ENCODE measurements at regions not wholly inside any gene's neighbourhood (a gene's known extent, or its start where the extent isn't known, plus 50 kb on each side); places are given as distances from the start of the nearest gene placed in this dataset.

DNA sequence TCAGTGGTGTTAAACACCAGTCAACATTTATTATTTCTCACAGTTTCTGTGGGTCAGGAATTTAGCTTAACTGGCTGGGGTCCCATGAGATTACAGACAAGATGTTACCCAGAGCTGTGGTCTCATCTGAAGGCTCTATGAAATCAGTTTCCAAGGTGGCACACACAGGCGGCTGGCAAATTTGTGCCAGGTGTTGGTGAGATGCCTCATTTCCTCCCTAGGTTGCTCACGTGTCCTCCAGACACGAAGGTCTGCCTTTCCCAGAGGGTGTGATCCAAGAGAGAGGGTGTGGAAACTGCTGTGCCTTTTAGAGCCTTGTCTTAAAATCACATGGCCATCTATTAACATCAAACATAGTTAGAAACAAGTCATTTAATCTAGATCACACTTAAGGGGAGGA lies 209.0 kb downstream of the JCAD start:
- no peak for DNase-seq

DNA sequence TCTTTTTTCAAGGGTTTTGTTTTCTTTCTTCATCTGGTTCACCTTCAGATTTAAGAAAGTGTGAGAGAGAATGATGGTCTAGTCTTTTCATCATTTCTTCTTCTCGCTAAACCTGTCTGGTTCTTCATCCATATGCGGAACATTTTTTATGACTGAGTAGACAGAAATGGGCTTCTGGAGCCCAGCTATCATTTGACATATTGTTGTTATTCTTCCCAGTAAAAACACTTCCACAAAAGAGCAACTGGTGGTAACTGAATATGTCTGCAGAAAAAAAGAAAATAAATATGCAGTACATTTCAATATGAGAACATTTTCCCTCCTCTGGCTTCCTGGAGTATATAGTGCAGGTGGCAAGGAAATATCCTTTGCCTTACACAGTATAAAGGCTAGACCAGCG lies 209.5 kb downstream of the JCAD start:
- DNase-seq, result no peak

DNA sequence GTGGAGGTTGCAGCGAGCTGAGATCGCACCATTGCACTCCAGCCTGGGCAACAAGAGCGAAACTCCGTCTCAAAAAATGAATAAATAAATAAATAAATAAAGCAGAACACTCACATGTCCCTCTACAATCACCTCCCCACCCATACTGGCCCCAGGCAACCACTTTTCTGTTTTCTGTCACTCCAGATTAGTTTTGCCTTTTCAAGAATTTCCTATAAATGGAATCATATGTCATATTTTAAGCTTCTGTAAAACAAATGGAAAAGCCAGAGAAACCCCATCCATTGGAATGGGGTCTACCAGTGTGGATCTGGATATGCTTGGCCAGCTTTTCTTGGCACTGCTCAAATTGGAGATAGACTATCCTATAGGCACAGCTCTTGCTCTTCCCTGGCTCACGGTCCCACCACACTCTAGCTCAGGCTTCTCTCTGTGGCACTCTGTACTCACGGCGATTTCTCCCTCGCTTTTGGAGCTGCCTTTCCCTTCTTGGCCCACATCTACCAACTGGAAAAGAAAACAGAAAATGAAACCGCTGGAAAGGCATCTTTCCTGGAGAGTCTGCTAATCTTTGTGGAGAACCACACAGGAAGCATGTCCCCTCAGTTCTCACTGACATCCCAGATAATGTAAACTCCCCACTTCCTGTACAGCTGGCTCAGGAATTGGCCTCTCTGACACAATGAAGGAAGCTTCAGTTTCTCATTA lies 210.1 kb downstream of the JCAD start:
- DNase-seq, result no peak

DNA sequence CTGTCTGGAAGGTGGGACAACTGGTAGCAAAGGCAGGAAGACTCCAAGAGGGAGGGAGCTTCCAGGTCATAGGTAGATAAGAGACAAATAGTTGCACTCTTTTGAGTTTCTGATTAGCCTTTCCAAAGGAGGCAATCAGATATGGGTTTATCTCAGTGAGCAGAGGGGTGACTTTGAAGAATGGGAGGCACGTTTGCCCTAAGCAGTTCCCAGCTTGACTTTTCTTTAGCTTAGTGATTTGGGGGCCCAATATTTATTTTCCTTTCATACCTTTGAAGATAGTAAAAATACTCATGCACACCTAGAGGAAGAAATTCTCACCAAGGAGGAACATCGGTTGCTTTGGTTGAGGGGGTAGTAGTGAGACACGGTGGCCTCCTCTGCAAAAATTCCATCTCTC lies 212.1 kb upstream of the SVIL start:
- DNase-seq, result no peak

DNA sequence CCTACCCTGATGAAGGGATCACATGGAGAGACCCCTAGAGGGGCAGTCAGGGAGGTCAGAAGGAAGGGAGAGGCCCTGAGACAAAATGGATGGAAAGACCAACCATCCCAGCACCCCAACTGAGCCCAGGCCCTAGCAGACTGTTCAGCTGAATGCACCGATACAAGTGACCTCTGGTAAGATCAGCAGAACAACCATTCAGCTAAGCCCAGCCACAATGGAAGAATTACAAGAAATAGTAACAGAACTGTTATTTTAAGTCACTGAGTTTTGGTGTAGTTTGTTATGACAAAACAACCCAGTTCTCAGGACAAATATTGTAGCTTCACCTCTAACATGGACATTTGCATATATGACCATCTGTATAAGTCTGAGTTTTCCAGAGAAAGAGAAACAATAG lies 210.4 kb upstream of the SVIL start:
- no peak for DNase-seq

DNA sequence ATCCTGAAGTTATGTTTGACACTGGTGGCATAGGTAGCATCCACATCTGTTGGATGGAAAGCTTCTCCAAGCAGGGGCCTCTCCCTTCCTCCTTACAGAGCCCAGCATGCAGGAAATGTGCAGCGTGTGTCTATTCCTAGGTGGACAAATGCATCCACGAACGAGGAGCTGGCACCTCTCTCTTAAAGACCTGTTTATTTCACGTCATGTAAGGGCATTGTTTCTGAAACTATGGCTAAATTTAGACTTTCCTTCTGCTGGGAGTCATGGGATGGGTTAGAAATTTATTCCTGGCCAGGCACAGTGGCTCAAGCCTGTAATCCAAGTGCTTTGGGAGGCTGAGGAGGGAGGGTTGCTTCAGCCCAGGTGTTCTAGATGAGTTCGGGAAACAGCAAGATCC lies 208.4 kb upstream of the SVIL start:
- DNase-seq, result no peak

DNA sequence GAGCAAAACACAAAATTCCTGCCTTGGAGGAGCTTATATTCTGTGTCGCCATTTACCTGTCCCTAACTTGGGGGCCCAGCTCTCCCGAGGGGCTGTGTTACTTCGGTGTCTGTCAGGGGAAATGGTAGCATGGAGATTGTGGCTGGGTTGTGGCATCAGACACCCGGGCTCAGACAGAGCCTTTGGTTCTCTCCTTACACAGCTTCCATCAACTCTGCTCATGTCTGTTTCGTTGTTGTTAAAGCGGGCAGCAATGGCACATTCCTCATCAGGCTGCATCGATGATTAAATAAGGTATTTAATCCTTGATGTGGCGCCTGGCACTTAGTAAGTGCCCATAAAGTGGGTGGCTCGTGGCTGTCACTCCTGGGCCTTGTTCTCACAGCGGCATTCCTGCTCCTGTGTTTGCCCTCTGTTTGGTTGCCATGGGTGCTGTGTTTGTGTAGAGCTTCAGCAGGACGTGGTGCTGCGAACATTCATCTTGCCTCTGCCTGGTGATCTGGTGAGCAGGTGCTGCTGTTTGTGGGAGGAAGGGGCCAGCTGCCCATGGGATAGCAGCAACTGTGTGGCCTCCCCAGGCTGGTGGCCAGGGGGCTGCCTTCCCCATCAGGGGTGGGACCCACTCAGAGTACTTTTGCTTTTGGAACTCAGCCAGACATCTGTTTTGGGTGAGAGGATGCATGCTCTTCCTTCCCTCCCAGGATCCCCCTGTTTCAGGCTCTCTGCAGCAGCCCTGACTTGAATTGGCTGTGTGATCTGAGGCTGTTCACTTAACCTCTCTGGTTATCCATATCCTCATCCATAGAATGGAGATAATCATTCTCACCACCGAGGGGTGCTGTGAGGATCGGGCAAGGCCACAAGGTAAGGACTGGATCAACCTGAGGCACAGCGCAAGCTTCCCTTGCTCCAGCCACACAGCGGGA lies 207.2 kb upstream of the SVIL start:
- no peak for DNase-seq

DNA sequence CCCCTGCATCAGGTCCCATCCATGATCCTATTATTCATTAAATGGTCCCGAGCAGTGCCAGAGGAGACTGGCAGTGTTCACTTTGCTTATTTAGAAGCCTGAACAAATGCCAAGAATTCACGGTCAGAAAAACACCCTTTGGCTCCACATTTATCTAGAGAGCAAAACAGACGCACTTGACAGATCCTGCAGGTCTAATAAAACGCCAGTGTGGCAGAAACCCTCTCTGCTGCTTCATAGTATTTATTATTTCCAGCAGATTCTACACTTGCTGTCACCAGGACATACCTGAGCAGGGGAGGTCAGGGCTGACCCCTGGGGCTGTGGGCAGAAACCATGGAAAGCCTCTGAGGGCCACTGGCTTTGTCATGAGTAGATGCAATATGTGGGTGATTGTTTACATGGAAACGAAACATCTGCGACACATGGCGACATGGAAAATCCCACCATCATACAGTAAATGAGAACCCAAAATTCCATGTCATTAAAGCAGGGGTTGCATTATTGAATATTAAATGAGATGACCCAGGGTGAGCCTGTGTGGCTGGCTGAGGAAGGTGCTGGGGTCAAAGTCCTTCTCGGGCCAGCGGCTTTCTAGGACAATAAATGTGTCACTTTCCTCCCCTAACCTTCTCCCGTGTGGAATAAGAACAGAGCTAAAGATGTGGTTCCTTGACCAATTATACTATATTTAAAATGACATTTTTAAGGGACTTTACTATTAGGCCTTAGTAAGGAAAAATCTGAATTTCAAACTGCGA lies 205.9 kb upstream of the SVIL start:
- DNase-seq, result no peak

DNA sequence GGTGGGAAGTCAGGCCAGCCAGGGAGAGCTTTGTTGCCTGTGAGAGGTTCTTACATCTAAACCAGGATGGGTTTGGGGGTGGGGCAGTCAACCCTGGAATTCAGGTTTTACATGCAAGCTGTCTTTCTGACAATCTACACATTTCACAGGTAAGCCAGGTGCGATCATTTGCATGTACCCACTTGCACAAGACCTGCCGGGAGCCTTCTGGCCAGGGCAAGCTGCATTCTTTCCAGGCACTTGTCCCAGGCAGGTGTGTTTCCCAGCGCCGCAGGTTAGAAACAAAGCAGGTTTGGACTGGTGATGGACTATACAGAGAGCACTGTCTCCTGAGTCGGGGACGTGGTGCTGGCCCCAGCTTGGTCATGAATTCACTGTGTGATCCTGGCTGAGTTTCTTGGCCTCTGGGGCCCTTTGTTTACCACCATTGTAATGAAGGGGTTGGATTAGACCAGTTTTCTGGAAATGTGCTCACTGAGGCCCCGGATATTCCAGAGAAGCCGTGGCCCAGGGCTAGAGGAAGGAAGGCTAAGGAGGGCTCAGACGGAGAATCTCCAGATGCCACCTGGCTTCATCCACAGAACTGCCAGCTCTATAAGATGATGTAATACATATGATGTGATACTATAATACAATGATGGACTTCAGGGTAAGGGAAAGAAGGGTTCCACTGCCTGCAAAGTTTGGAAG lies 205.2 kb upstream of the SVIL start:
- DNase-seq, result no peak

DNA sequence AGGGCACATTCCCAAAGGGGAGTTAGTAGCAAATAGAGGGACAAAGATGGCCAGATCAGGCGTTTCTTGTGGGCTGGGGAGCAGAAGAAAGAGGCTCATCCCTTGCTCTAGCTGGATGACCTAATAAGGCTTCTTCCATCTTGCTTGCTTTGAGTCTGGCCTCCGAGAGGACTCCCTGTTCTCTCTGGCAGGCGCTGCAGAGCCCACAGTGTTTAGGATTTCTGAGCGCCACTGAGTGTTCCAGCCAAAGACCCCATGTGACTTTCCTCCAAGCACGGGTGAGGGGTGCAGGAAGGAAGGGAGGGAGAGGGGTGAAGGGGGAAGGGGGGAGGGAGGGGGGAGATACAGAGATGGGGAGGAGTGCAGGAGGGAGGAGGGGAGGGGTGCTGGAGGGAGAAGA lies 203.8 kb upstream of the SVIL start:
- no peak for DNase-seq

DNA sequence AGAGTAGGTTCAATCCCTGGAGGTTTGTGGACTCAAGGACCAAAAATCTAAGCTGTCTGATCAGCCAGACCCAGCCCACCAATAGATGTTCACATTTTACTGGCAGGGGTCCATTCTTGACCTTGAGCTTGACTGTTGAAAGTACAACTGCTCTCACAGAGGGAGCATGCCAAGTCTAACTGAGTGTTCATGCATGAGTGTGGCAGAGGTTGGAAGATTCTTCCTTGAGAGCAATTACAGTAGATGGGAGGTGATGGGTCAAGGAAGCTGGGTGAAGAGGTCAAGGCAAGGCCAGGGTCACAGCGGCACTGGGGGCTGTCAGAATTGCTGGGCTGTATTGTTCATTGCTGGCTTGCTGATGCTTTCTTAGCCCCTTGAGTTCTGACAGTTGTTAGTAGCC lies 202.8 kb upstream of the SVIL start:
- no peak for DNase-seq

DNA sequence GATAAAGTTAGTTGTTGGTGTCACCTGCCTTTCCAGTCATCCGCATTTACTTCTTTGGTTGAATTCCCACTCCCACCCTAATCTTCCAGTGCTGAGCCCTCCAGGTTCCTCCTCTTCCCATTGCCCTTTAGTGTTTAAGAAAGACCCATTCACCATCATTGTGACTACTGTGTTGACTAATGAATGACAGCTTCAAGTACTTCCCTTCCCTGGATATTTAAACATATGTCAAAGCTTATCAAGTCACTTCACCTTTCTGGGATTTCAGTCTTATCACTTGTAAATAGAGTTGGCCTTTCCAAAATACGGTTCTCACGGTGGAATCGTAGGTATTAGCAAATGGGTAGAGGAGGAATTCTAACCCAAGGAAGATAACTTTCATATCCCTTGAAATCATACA lies 201.6 kb upstream of the SVIL start:
- no peak for DNase-seq

DNA sequence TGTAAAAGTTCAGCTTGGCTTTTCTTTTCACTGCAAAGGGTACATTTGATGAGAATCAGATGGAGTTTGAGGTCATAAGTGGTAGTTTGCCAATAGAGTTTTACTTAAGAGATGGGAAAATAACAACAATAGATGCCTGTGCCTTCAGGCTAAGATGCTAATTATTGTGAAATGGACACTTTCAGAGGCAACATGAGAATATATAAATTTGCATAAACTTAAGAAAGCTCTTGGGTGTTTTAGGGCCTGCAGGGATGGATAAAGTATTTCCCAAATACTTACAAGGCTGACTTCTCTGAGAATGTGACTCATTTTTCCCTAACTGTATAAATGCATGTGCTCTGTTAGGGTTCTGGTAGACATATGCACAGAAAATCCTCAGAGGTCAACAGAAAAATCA lies 200.3 kb upstream of the SVIL start:
- no peak for DNase-seq

DNA sequence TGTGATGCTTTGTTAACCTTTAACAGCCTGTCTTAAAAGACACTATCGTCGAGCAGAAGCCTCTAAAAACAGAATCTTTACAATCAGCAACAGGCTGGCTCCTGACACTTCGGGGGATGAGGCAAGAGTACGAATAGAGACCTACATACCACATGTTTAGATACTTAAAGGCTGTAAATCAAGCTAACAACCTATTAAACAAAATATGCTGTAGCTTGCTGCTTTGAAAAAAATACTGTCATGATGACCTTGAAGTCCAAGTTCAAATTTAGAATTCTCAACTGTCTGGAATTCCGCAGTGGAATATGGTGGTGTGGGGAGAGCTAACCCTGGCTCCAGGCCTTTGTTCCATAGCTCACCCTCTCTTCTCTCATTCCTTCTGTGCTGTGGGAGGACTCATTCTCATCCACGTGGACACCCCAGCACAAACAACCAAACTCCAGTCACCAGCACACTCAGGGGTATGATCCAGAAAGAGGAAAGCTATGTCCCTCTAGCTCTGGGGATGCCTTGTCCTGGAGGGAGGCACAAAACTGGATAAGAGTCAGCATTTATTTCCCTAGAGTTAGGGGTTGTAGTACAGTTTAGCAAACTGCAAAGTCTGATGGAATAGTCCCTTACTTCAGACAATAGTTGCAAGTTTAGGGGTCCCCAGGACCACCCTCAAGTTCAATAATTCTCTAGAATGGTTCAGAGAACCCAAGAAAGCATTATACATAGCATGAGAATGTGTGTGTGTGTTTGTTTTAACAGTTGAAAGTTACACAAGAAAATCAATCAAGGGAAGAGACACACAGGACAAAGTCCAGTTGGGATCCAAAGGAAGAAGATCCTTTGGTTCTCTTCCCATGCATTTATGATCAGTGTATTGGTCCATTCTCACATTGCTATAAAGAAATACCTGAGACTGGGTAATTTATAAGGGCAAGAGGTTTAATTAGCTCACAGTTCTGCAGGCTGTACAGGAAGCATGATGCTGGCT lies 196.1 kb upstream of the SVIL start:
- no peak for DNase-seq

DNA sequence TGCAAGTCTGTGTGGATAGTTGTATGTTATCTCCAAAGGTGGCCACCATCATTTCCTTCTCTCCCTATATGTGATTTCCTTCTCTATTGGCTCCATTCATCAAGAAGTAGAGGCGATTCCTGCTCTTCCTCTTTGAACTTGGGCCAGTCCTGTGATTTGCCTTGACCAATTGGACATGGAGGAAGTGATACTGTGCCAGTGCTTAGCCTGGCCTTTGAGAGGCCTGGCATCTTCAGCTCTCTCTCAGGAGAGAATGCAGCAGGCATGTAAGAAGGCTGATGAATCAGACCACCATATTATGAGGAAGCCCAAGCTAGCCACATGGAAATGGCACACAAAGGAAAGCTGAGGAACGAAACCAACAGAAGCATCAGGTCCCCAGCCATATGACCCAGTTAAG lies 195.0 kb upstream of the SVIL start:
- no peak for DNase-seq

DNA sequence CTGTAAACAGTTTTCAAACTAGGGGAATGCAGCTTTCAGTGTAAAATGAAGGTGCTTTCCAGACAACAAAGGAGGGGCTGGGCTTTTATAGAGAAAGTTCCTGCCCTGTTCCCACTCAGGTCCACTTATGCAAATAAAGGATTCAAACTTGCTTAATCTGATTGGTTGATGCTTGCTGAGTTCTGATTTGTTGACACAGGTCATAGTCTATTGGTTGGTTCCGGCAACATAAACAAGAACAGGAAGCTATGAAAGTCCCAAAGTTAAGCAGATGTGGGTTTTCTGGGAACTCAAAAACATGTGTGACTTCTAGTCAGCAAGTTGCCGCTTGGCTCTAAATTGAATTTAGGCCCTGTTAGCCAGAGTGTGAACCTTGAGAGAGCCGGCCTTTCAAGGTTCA lies 194.2 kb upstream of the SVIL start:
- DNase-seq, result no peak

DNA sequence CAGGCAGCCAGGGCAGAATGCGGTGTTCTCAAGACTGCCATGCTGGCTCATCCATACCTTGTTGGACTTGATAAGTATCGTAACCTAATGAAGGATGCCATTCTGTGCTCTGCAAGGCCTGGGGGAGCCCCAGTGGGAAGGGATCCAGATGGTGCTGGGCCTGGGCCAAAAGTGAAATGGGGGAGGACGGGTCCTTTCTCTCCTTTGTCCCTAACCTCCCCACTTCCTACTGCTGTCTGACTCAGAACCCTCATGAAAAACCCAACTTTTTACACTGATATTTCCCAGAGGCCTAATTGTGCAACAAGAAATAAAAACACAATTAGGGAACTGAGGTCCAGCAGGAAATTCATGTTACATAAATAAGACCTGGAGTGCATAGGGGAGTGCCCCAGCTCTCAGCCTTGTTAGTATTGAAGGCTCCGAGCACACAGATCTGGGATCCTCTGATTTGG lies 193.7 kb upstream of the SVIL start:
- DNase-seq, result no peak

DNA sequence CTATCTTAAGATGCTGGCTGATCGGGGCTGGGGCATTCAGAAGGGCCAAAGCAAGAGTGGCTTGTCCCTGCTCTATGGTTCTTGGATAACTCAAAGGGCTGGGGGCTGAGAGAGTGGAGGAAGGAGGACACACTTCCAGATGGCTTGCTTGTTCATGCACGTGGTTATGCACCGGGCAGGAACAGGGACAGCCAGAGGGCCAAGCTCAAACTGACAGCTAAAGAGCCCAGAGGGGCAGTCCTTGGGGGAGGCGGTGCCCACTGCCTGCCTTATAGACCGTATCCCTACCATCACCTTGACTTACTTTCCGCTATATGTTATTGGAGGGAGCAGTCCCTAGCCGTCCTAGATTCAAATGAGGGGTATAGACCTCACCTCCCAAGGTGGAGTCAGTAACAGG lies 192.7 kb upstream of the SVIL start:
- no peak for DNase-seq

DNA sequence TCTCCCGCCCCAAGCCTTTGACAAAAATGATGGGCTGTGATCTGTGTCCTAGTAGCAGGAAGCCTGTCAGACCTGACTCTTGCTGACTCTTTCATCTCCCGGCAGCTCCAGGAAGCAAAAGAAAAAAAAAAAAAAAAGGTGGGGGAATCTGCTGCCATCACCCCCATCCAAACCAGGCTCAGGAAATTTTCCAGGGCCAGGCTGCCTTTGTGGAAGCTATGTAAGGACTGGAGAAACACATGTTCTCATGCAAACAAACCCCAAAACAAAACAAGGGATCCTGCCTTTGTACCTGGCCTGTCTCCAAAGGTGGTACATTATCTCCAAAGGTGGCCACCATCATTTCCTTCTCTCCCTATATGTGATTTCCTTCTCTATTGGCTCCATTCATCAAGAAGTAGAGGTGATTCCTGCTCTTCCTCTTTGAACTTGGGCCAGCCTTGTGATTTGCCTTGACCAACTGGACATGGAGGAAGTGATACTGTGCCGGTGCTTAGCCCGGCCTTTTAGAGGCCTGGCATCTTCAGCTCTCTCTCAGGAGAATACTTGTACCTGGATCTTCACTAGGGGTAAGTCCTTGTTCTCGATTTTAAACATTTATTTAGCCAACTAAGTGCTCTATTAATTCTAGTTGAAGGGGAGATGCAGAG lies 192.2 kb upstream of the SVIL start:
- no peak for DNase-seq

DNA sequence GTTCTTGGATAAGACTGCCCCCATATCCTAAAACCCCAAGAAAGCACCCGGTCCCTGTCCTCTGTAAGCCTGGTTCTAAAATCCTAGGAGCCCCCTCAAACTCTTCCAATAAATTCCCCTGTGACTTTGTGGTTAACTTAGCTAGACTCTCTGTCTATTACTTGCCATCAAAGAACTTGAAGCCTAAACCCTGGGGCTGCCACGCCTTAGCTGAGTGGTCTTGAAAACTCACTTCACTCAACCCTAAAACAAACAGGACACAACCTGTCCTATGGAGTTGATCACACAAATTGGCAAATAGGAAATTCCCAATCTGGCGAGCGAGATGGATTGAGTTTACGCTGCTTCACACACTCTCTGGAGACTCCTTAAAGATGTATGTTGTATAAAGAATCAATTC lies 191.4 kb upstream of the SVIL start:
- no peak for DNase-seq

DNA sequence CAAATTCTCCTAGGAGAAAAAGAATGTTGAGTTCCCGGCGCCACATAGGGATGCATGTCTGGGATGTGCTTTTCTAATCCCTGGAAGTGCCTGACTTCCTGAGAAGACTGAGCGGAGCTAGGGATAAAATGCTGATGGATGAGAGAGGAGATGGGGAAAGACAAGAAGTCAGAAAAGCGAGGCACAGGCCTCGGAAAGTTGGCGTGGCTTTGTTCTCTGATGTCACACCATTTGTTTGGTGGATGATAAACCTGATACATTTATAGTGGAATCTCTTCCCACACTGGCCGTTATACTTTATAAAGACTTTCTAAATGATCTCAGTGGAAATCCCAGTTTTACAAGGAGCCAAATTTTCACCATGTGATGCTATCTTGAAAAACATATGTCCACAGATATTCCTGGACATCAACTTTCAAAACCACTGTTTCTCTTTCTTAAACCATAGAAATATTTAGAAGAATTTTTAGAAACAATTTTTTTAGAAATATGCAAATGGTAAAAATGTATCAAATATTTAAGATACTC lies 188.8 kb upstream of the SVIL start:
- no peak for DNase-seq
